Stimulated activated naive CD8-positive, alpha-beta T cell treated with anti-CD3 and anti-CD28 coated beads, Interleukin-15, amount 100 ng/mL, for 72 hours (primary cell): ENCODE measurements at regions not wholly inside any gene's neighbourhood (a gene's known extent, or its start where the extent isn't known, plus 50 kb on each side); places are given as distances from the start of the nearest gene placed in this dataset.
A peak's percentile ranks its signal among the peaks of the same experiment; 100 is the strongest.

Source experiments
- ATAC-seq: fragments of 150-1000 bp; cut with Tn5 transposase; 2 replicates; pipeline ENCODE4 v1.10.0; 2021; ENCODE audit warnings: mild to moderate bottlenecking, moderate library complexity
- DNase-seq, 2 donors: peaks; one replicate each; pipeline ENCODE4 v3.0.0; 2021 to 2022
- H3K27ac Mint-ChIP-seq, 2 donors: one replicate each; pipeline ENCODE4 v1.8.0; 2022; ENCODE audit warnings: mild to moderate bottlenecking in 2 of 2, mixed read lengths in 2 of 2, moderate library complexity in 2 of 2
- H3K27me3 Mint-ChIP-seq: one replicate; pipeline ENCODE4 v1.8.0; 2022; ENCODE audit warnings: mixed read lengths
- H3K4me1 Mint-ChIP-seq: one replicate; pipeline ENCODE4 v1.8.0; 2022; ENCODE audit warnings: mild to moderate bottlenecking, mixed read lengths
- H3K4me3 Mint-ChIP-seq, 2 donors: one replicate each; pipeline ENCODE4 v1.8.0; 2022; ENCODE audit warnings: mild to moderate bottlenecking in 2 of 2, mixed read lengths in 2 of 2, moderate library complexity in 1 of 2
- H3K9me3 Mint-ChIP-seq, 2 donors: one replicate each; pipeline ENCODE4 v1.8.0; 2022; ENCODE audit warnings: mixed read lengths in 2 of 2

GRCh38 chr5:74294231-74294705 is 346.3 kb downstream of the ENC1 start:
- Mint-ChIP-seq H3K9me3 (no peaks in the 10 kb centered on the region), H3K27ac (no peak overlapping the region), H3K27me3 (no peaks in the 10 kb centered on the region), H3K4me1 (no peaks in the 10 kb centered on the region), H3K4me3 (no peak overlapping the region)
- DNase-seq (no peak), ATAC-seq (no peak)

DNA sequence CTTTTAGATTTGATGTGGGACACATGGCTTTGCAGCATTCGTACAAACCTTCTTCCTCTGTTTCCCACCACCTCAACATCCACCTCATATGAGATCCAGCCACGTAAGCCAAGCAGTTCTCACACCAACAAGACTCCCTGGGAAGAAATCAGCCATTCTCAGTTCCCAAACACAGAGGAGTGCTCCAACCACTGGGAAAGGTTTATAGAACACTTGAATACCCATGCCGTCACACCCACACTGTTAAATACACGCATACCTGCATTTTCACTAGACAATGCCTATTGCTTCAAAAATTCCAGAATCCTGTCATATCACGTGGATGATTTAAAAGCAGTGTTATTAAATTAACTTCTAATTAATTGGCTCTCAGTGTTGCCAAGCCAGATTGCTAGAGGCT is 347.3 kb downstream of the ENC1 start:
- Mint-ChIP-seq H3K4me3 (no peak overlapping the region), H3K27me3 (peaks cover 8% of the 10 kb centered on the region), H3K4me1 (no peaks in the 10 kb centered on the region), H3K9me3 (no peaks in the 10 kb centered on the region), H3K27ac (no peak overlapping the region)
- ATAC-seq (no peak), DNase-seq (no peak)

- H3K4me3 Mint-ChIP-seq, result no peak overlapping the region
- DNase-seq (no peak), ATAC-seq (no peak)
- H3K27me3 Mint-ChIP-seq, result peaks cover 16% of the 10 kb centered on the region
- H3K27ac Mint-ChIP-seq, result no peak overlapping the region
- H3K4me1 Mint-ChIP-seq, result no peaks in the 10 kb centered on the region
- H3K9me3 Mint-ChIP-seq, result no peaks in the 10 kb centered on the region
Measured at GRCh38 chr5:74290634-74291241, 349.8 kb downstream of the ENC1 start.

DNA sequence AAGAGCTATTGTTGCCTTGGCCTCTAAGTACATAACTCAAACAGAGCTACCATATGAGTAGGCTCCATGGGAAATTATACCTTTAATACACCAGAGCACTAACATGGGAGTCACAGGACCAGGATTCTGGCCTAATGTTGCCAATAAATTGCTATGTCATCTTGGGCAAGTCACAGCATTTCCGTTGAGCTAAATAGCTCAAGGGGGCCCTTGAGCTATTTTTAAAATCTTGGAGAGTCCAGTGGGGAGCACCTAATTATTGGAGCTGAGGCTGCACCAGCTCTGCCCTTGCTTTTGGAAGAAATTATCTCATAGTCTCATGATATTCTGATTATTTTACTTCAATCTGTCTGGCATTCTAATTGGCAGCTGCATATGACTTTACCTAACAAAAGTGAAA is 350.8 kb downstream of the ENC1 start:
- Mint-ChIP-seq H3K4me1 (no peaks in the 10 kb centered on the region), H3K27ac (no peak overlapping the region), H3K4me3 (no peak overlapping the region), H3K9me3 (no peaks in the 10 kb centered on the region), H3K27me3 (peaks cover 19% of the 10 kb centered on the region)
- ATAC-seq (no peak), DNase-seq (no peak)

- ATAC-seq (no peak), DNase-seq (no peak)
- Mint-ChIP-seq H3K4me1 (no peaks in the 10 kb centered on the region), H3K27me3 (peaks cover 23% of the 10 kb centered on the region), H3K9me3 (no peaks in the 10 kb centered on the region), H3K4me3 (no peak overlapping the region), H3K27ac (no peak overlapping the region)
Measured at GRCh38 chr5:74289238-74289637, 351.3 kb downstream of the ENC1 start.

GRCh38 chr5:74288448-74289108 is 351.9 kb downstream of the ENC1 start:
- Mint-ChIP-seq H3K27me3 (peaks cover 30% of the 10 kb centered on the region), H3K9me3 (no peaks in the 10 kb centered on the region), H3K27ac (peak overlapping the region in 1 of 2 donors; percentile 62), H3K4me3 (no peak overlapping the region), H3K4me1 (no peaks in the 10 kb centered on the region)
- ATAC-seq (no peak), DNase-seq (no peak)

DNA sequence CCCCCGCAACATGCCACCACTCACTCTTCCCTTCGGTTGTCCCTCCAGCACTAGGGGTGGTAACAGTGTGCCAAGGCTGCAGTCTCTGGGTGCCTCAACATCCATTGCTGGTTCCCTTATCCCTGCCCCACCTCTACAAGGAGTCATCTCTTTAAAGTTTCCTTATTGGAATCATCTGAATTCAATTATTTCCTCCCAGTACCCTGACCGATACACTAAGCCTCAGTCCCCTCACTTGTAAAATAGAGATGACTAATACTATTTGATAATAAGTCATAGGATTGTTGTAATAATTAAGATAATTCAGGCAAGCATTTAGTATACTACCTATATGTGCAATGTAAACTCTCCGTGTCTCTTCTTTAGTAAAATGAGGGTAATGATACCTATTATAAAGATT is 352.5 kb downstream of the ENC1 start:
- no peak for ATAC-seq
- Mint-ChIP-seq H3K27me3 (peaks cover 30% of the 10 kb centered on the region), H3K27ac (no peak overlapping the region), H3K4me1 (no peaks in the 10 kb centered on the region), H3K9me3 (no peaks in the 10 kb centered on the region), H3K4me3 (no peak overlapping the region)
- no peak for DNase-seq

DNA sequence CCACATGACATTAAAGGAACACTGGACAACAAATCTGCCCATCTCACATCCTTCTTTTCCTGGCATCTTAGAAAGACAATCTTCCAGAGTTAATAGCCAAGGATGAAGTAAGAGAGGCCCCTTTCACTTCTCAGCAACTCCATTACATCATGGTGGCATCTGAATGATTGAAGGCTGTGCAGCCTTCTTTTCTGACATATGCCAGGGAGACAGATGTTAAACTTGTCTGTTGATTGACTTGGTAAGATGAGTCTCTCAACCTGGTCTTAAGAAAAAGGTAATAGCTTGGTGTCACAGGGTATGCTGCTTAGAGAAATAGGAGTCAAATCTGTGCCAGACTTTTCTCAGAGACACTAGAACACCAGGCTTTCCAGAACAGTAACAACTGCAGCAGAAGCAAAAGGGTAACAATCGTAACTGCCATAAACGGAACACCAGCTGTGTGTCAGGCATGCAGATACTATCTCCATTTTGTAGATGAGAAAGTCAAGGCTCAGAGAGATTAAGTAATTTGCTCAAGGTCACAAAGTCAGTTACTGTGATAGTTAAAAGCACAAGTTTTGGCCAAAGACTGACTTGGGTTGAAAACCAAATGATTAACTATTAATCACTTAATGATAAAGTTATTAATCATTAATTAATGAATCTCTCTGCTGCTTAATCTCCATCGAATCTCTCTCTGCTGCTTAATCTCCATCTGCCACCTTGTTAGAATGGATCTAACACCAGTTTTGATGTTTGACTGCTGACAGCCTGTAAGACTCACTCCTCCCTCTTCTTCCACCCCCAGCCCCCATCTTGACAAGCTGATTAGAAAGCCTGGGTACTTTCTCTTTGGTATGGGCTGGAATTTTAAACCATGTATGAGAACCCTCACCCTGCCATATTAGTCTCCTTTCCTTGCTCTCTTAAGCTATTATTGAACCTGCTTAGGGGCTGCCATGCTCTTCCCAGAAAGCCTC is 353.5 kb downstream of the ENC1 start:
- ATAC-seq (no peak), DNase-seq (no peak)
- no peak overlapping the region for H3K27ac Mint-ChIP-seq
- H3K9me3 Mint-ChIP-seq, result no peaks in the 10 kb centered on the region
- H3K4me3 Mint-ChIP-seq, result no peak overlapping the region
- H3K4me1 Mint-ChIP-seq, result no peaks in the 10 kb centered on the region
- H3K27me3 Mint-ChIP-seq, result peaks cover 30% of the 10 kb centered on the region

DNA sequence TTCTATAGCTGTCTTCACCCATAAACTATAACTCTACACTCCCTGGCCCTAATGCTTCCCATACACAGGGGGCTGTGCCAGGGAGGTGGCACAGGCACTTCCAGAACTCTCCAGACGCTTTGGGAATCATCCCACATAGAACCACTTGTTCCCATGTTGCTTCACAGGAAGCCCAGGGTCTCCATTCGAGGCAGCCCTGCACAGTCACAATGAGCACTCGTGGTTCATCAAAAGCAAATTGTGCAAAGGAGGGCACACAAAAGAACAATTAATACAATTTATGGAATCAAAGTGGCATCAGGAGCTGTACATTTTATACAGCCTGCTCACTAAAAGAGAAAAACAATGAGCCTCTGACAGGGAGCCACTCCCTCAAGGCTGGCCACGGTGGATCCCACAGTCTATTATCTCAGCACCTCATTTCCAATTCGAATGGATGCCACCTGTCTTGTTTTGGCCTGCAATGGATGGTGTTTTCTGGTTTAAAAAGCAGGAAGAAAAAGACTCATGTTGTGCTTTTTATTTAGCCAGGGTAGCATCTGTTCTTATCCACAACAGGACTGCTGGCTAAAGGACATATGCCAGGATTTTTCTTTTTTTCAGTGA is 354.8 kb downstream of the ENC1 start:
- ATAC-seq (no peak), DNase-seq (no peak)
- H3K9me3 Mint-ChIP-seq, result no peaks in the 10 kb centered on the region
- H3K4me1 Mint-ChIP-seq, result no peaks in the 10 kb centered on the region
- no peak overlapping the region for H3K4me3 Mint-ChIP-seq
- no peak overlapping the region for H3K27ac Mint-ChIP-seq
- peaks cover 30% of the 10 kb centered on the region for H3K27me3 Mint-ChIP-seq

GRCh38 chr5:74282490-74282889 is 358.0 kb downstream of the ENC1 start:
- no peak overlapping the region for H3K27ac Mint-ChIP-seq
- ATAC-seq (no peak), DNase-seq (no peak)
- H3K9me3 Mint-ChIP-seq, result no peaks in the 10 kb centered on the region
- no peak overlapping the region for H3K4me3 Mint-ChIP-seq
- H3K27me3 Mint-ChIP-seq, result peaks cover 23% of the 10 kb centered on the region
- H3K4me1 Mint-ChIP-seq, result no peaks in the 10 kb centered on the region

DNA sequence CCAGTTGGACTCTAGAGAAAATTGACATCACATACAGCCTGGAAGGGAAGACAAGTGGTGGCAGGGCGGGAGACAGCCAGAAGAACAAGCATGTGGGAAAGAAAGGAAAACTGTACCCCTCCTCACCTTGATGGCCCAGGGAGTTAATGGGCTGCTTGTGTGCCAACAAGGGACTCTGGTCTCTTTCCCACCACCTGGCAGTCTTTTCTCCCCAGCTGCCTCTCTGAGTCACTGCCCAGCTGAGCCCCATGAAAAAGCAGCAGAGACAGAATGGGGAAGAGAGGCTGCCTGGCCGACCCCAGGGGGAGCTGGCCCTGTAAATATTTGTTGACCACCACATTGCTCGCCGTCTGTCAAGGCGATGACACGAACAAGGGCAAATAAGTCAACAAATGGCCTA is 359.4 kb downstream of the ENC1 start:
- DNase-seq (no peak), ATAC-seq (no peak)
- Mint-ChIP-seq H3K27me3 (peaks cover 36% of the 10 kb centered on the region), H3K9me3 (no peaks in the 10 kb centered on the region), H3K27ac (no peak overlapping the region), H3K4me3 (no peak overlapping the region), H3K4me1 (no peaks in the 10 kb centered on the region)

DNA sequence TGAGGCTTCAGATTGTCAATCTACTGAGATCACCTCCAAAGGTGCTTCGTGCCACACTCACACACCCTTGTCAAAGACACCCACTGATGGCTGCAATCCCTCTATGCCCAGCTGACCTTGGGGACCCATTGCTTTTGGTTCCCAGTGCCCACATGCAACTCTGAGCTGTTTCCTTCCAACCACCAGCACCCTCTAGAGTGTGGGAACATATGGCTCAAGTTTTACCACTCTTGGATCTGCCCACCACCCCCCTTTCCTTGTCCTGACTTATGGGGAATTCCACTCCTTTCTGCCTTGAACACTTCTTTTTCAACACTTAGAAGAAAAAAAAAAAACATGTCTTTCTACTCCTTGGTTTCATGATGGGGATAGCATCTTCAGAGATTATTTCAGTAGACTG is 360.2 kb downstream of the ENC1 start:
- no peak overlapping the region for H3K4me3 Mint-ChIP-seq

DNA sequence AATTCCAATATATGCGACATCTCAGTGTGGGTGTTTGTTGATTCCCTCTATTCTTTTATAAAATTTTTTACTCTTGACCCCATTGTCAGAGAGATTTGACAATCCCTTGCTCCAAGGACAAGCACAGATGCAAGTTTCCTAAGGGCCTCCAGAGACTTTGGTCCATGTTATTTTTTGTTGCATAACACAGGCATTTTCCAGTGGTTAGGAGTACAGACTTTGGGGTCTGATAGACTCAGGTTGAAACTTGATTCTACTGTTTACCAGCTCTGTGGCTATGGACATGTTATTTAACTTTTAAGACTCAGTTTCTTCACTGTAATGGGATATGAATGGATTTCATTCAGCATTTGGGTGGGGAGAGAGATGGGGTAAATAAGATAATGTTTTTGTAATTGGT is 361.3 kb downstream of the ENC1 start:
- H3K4me1 Mint-ChIP-seq, result no peaks in the 10 kb centered on the region
- DNase-seq, result no peak
- no peak overlapping the region for H3K27ac Mint-ChIP-seq
- ATAC-seq, result no peak
- no peak overlapping the region for H3K4me3 Mint-ChIP-seq
- peaks cover 30% of the 10 kb centered on the region for H3K27me3 Mint-ChIP-seq
- H3K9me3 Mint-ChIP-seq, result no peaks in the 10 kb centered on the region

More for the DNA sequence above, 360.2 kb downstream of the ENC1 start:
- no peaks in the 10 kb centered on the region for H3K4me1 Mint-ChIP-seq
- H3K9me3 Mint-ChIP-seq, result no peaks in the 10 kb centered on the region
- H3K27ac Mint-ChIP-seq, result no peak overlapping the region
- no peak for ATAC-seq
- peaks cover 37% of the 10 kb centered on the region for H3K27me3 Mint-ChIP-seq
- DNase-seq, result no peak

DNA sequence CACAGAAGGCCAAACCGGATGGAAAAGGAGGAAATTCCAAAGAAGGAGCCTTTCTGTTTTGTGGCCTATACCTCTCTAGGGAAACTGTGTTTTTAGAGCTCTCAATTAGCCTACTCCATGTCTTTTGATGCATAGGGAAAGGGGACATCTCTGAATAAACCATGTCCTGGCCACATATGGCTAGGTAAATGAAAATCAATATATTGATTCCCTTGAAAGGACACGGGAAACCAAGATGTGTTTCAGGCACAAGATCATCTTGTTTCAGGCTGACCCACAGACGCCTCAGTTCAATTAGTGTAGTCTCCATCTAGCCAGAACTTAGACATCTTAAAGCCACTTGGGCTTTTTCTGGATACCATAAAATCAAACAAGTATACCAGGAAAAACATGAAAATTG is 363.1 kb downstream of the ENC1 start:
- H3K4me3 Mint-ChIP-seq, result no peak overlapping the region
- peaks cover 23% of the 10 kb centered on the region for H3K27me3 Mint-ChIP-seq
- H3K27ac Mint-ChIP-seq, result no peak overlapping the region
- H3K9me3 Mint-ChIP-seq, result no peaks in the 10 kb centered on the region
- no peak for DNase-seq
- H3K4me1 Mint-ChIP-seq, result no peaks in the 10 kb centered on the region
- ATAC-seq, result no peak

DNA sequence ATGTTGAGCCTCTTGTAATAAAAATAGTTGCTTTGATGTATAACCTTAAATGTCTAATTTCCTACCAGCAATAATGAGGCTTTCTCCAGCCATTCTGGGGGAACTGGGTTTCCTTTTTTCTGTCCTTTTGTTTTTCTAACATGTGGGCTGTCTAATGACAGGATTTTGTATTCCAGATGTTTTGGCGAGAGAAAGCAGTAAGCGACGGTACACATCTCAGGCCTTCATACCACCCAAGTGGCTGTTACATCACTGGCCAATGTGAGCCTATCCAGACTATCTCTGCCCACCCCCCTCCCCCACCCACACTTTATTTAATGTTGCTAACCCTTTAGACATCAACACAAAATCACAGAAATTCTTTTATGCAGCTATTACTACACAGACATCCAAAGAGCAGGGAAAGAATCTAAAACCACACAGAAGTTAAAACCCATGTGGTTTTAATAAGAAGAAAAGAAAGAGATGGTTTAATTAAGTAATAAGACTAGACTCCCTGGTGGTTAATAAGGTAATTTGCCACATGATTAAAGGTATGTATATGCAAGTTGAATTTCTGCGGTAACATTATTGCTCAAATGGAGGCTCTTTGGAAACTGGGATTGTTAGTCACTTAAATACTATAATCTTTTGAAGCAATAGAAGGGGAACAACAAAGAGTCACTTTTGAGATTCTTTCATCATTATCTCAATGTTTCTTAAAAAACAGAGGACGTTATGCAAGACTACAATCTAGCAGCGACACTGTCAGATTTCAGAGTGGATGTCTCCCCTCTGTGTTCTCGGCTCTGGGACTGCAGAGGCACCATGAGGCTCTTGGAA is 365.1 kb downstream of the ENC1 start:
- Mint-ChIP-seq H3K9me3 (no peaks in the 10 kb centered on the region), H3K4me1 (no peaks in the 10 kb centered on the region), H3K4me3 (no peak overlapping the region), H3K27ac (no peak overlapping the region), H3K27me3 (peaks cover 23% of the 10 kb centered on the region)
- ATAC-seq (no peak), DNase-seq (no peak)
